ENCODE measurements at regions not wholly inside any gene's neighbourhood (a gene's known extent, or its start where the extent isn't known, plus 50 kb on each side); places are given as distances from the start of the nearest gene placed in this dataset.

DNA sequence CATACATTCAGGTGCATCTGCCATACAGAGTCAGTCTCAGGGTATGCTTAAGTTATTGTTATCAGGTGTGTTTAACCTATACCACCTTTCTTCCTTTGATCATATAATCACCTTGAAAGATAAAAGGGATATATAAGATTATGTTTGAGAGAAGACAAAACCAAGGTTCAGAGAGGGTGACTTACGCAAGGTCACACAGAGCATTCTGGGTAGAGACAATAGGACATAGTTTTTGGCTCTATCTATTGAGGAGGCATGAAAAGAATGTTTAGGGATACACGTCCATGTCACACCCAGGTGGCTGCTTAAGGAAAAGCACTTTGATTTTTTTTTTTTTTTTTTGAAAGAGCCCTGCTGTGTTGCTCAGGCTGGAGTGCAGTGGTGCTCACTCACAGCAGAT lies 327.1 kb upstream of the RPS6KA3 start:
- TF ChIP-seq, protein P1, sequence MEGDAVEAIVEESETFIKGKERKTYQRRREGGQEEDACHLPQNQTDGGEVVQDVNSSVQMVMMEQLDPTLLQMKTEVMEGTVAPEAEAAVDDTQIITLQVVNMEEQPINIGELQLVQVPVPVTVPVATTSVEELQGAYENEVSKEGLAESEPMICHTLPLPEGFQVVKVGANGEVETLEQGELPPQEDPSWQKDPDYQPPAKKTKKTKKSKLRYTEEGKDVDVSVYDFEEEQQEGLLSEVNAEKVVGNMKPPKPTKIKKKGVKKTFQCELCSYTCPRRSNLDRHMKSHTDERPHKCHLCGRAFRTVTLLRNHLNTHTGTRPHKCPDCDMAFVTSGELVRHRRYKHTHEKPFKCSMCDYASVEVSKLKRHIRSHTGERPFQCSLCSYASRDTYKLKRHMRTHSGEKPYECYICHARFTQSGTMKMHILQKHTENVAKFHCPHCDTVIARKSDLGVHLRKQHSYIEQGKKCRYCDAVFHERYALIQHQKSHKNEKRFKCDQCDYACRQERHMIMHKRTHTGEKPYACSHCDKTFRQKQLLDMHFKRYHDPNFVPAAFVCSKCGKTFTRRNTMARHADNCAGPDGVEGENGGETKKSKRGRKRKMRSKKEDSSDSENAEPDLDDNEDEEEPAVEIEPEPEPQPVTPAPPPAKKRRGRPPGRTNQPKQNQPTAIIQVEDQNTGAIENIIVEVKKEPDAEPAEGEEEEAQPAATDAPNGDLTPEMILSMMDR (IDR thresholded peaks at IDR 0.05 in 2 of 3, conservative IDR thresholded peaks at IDR 0.05 in 1 of 3; ENCODE audit: borderline replicate concordance in 1 of 3, insufficient read depth in 1 of 3, low read depth in 2 of 3, low read length in 2 of 3), result no peak
- no peak for TF ChIP-seq POLR2AphosphoS5 (IDR thresholded peaks at IDR 0.05; ENCODE audit: low read depth, low read length)
- TF ChIP-seq, protein P2, sequence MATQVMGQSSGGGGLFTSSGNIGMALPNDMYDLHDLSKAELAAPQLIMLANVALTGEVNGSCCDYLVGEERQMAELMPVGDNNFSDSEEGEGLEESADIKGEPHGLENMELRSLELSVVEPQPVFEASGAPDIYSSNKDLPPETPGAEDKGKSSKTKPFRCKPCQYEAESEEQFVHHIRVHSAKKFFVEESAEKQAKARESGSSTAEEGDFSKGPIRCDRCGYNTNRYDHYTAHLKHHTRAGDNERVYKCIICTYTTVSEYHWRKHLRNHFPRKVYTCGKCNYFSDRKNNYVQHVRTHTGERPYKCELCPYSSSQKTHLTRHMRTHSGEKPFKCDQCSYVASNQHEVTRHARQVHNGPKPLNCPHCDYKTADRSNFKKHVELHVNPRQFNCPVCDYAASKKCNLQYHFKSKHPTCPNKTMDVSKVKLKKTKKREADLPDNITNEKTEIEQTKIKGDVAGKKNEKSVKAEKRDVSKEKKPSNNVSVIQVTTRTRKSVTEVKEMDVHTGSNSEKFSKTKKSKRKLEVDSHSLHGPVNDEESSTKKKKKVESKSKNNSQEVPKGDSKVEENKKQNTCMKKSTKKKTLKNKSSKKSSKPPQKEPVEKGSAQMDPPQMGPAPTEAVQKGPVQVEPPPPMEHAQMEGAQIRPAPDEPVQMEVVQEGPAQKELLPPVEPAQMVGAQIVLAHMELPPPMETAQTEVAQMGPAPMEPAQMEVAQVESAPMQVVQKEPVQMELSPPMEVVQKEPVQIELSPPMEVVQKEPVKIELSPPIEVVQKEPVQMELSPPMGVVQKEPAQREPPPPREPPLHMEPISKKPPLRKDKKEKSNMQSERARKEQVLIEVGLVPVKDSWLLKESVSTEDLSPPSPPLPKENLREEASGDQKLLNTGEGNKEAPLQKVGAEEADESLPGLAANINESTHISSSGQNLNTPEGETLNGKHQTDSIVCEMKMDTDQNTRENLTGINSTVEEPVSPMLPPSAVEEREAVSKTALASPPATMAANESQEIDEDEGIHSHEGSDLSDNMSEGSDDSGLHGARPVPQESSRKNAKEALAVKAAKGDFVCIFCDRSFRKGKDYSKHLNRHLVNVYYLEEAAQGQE (IDR thresholded peaks at IDR 0.05; ENCODE audit: low read depth), result no peak
- no peak for TF ChIP-seq EZH2 (IDR thresholded peaks at IDR 0.05)
- TF ChIP-seq JUND (IDR thresholded peaks at IDR 0.05), result no peak
- TF ChIP-seq ELF1 (IDR thresholded peaks at IDR 0.05; ENCODE audit: borderline replicate concordance, low read depth), result no peak
- no peak for TF ChIP-seq CEBPB (IDR thresholded peaks at IDR 0.05; ENCODE audit: low read depth)
- no peak for TF ChIP-seq SIN3A (IDR thresholded peaks at IDR 0.05; ENCODE audit: low read depth)
- no peak for TF ChIP-seq ZNF274 (IDR thresholded peaks at IDR 0.05; ENCODE audit: low read depth, low read length)
- no peak for TF ChIP-seq CBX3 (IDR thresholded peaks at IDR 0.05; ENCODE audit: low read depth)
- TF ChIP-seq ZFX (IDR thresholded peaks at IDR 0.05), result no peak
